ENCODE measurements at regions not wholly inside any gene's neighbourhood (a gene's known extent, or its start where the extent isn't known, plus 50 kb on each side); places are given as distances from the start of the nearest gene placed in this dataset.
A peak's percentile ranks its signal among the peaks of the same experiment; 100 is the strongest.
"Not testable (repeated sequence)": the region's sequence is repeated elsewhere in the genome, so short reads cannot be mapped to it uniquely, and the experiment has no call there.

DNA sequence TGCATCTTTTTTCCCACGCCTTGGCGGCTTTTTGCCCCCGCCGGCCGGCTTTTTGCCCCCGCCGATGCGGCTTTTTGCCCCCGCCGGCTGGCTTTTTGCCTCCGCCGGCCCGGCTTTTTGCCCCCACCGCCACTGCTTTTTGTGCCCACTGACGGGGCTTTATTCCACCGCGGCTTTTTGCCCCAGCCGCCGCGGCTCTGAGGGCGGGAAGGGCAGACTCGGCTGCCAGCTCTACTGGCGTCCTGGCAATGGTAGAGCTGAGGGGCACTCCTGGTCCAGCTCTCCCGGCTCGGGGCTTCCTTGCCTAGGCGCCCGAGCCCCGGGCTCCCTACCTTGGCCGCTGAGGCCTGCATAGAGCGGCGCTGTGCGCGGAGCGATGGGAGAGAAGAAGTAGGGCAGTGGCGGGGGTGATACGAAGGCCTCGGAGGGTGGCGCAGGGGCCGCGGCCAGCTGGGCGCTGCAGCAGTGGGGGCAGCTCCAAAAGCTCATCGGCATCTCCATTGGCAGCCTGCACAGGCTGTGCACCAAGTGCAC lies 591.4 kb downstream of the TP53TG3F start:
- DNase-seq (ENCODE audit: low spot score in 2 of 2), result no peak
- H3K4me3 ChIP-seq (ENCODE audit: low read depth, poor library complexity, severe bottlenecking), result no peak overlapping the region
- TF ChIP-seq CTCF (IDR thresholded peaks at IDR 0.05), result no peak
- no peak for TF ChIP-seq POLR2A (IDR thresholded peaks at IDR 0.05)
- WGBS, 2 donors, result 54 to 64% methylated on average over 32 to 40 of the region's 42 CpGs
- intact Hi-C loops (cut with DNase I; ENCODE audit: low total_unique reads), result no loop called here

DNA sequence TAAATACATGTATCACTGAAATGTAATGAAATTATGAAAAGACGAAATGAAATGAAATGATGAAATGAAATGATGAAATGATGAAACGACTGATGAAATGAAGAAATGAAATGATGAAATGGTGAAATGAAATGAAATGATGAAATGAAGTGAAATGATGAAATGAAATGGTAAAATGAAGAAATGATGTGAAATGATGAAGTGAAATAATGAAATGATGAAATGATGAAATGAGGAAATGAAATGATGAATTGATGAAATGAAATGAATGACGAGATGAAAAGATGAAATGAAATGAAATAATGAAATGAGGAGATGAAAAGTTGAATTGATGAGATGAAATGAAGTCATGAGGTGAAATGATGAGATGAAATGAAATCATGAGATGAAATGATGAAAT lies 594.7 kb downstream of the TP53TG3F start:
- no peak overlapping the region for H3K4me3 ChIP-seq (ENCODE audit: low read depth, poor library complexity, severe bottlenecking)
- no peak for TF ChIP-seq CTCF (IDR thresholded peaks at IDR 0.05)
- no peak for TF ChIP-seq POLR2A (IDR thresholded peaks at IDR 0.05)
- WGBS, 2 donors, result 54 to 61% methylated on average over 3 of the region's 3 CpGs
- no peak for DNase-seq (ENCODE audit: low spot score in 2 of 2)
- intact Hi-C loops (cut with DNase I; ENCODE audit: low total_unique reads), result no loop called here

DNA sequence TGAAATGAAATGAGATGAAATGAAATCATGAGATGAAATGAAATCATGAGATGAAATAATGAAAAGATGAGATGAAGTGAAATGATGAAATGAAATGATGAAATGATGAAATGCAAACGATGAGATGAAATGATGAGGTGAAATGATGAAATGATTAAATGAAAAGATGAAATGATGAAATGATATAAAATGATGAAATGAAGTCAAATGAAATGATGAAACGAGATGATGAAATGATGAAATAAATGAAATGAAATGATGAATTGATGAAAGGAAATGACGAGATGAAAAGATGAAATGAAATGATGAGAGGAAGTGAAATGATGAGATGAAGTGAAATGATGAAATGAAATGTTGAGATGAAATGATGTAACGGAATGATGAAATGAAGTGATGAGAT lies 595.6 kb downstream of the TP53TG3F start:
- 40 to 62% methylated on average over 4 of the region's 4 CpGs for WGBS, 2 donors
- intact Hi-C loops (cut with DNase I; ENCODE audit: low total_unique reads), result no loop called here
- no peak for DNase-seq (ENCODE audit: low spot score in 2 of 2)
- H3K4me3 ChIP-seq (ENCODE audit: low read depth, poor library complexity, severe bottlenecking), result no peak overlapping the region
- TF ChIP-seq POLR2A (IDR thresholded peaks at IDR 0.05) (no peak), CTCF (IDR thresholded peaks at IDR 0.05) (no peak)

DNA sequence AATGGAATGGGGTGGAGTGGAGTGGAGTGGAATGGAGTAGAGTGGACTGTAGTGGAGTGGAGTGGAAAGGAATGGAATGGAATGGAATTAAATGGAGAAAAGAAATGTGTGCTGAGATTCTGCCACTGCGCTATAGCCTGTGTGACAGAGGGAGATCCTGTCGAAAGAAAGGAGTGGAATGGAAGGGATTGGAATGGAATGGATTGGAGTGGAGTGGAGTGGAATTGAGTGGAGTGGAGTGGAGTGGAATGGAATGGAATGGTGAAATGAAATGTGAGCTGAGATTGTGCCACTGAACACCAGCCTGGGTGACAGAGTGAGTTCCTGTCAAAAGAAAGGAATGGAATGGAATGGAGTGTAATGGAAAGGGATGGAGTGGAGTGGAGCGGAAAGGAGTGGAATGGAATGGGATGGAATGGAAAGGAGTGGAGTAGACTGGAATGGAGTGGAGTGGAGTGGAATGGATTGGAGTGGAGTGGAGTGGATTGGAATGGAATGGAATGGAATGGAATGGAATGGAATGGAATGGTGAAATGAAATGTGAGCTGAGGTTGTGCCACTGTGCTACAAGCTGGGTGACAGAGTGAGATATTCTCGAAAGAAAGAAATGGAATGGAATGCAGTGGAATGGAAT lies 603.3 kb downstream of the TP53TG3F start:
- DNase-seq (ENCODE audit: low spot score in 2 of 2); intact Hi-C loops (cut with DNase I; ENCODE audit: low total_unique reads): not testable (repeated sequence)
- H3K4me3 ChIP-seq (ENCODE audit: low read depth, poor library complexity, severe bottlenecking), result peak overlapping the region; percentile 0
- 48 to 54% methylated on average over 4 of the region's 4 CpGs for WGBS, 2 donors

DNA sequence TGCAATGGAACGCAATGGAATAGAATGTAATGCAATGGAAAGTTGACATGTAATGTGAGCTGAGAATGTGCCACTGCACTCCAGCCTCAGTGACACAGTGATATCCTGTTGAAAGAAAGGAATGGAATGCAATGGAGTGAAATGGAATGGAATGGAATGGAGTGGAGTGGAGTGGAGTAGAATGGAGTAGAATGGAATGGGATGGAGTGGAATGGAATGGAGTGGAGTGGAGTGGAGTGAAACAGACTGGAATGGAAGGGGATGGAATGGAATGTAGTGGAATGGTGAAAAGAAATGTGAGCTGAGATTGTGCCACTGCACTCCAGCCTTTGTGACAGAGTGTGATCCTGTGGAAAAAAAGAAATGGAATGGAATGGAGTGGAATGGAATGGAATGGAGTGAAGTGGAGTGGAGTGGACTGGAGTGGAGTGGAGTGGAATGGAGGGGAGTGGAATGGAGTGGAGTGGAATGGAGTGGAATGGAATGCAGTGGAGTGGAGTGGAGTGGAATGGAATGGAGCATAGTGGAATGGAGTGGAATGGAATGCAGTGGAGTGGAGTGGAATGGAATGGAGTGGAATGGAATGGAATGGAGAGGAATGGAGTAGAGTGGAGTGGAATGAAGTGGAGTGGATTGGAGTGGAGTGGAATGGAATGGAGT lies 604.2 kb downstream of the TP53TG3F start:
- H3K4me3 ChIP-seq (ENCODE audit: low read depth, poor library complexity, severe bottlenecking); intact Hi-C loops (cut with DNase I; ENCODE audit: low total_unique reads); DNase-seq (ENCODE audit: low spot score in 2 of 2): not testable (repeated sequence)
- 61 to 81% methylated on average over 1 of the region's 1 CpG for WGBS, 2 donors

DNA sequence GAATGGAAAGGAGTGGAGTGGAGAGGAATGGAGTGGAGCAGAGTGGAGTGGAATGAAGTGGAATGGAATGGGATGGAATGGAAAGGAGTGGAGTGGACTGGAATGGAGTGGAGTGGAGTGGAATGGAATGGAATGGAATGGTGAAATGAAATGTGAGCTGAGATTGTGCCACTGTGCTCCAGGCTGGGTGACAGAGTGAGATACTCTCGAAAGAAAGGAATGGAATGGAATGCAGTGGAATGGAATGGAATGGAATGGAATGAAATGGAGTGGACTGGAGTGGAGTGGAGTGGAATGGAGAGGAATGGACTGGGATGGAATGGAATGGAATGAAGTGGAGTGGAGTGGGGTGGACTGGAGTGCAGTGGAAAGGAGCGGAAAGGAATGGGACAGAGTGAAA lies 605.2 kb downstream of the TP53TG3F start:
- WGBS, 2 donors, result 66 to 76% methylated on average over 2 of the region's 2 CpGs
- intact Hi-C loops (cut with DNase I; ENCODE audit: low total_unique reads); DNase-seq (ENCODE audit: low spot score in 2 of 2): not testable (repeated sequence)

DNA sequence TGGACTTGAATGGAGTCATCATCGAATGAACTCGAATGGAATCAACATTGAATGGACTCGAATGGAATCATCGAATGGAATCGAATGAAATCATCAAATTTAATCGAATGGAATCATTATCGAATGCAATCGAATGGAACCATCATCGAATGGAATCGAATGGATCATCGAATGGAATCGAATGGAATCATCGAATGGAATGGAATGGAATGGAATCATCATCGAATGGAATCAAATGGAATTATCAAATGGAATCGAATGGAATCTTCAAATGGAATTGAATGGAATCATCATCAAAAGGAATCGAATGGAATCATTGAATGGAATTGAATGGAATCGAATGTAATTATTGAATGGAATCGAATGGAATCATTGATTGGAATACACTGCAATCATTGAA lies 610.3 kb downstream of the TP53TG3F start:
- H3K4me3 ChIP-seq (ENCODE audit: low read depth, poor library complexity, severe bottlenecking); DNase-seq (ENCODE audit: low spot score in 2 of 2); intact Hi-C loops (cut with DNase I; ENCODE audit: low total_unique reads): not testable (repeated sequence)
- 81 to 85% methylated on average over 18 of the region's 18 CpGs for WGBS, 2 donors

More for the DNA sequence above, 605.2 kb downstream of the TP53TG3F start:
- H3K4me3 ChIP-seq (ENCODE audit: low read depth, poor library complexity, severe bottlenecking), result not testable (repeated sequence)

GRCh38 chr16:34078691-34079090 lies 619.3 kb downstream of the TP53TG3F start:
- intact Hi-C loops (cut with DNase I; ENCODE audit: low total_unique reads), result no loop called here
- TF ChIP-seq CTCF (IDR thresholded peaks at IDR 0.05) (no peak), POLR2A (IDR thresholded peaks at IDR 0.05) (no peak)
- DNase-seq (ENCODE audit: low spot score in 2 of 2), result no peak
- H3K4me3 ChIP-seq (ENCODE audit: low read depth, poor library complexity, severe bottlenecking), result no peak overlapping the region
- 71 to 84% methylated on average over 14 of the region's 14 CpGs for WGBS, 2 donors

DNA sequence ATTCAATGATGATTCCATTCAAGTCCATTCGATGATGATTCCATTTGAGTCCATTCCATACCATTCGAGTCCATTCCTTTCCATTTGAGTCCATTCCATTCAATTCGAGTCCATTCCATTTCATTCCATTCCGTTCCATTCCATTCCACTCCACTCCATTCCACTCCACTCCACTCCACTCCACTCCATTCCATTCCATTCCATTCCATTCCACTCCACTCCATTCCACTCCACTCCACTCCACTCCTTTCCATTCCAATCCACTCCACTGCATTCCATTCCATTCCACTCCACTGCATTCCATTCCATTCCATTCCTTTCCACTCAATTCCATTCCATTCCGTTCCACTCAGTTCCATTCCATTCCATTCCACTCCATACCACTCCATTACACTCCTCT lies 625.6 kb downstream of the TP53TG3F start:
- intact Hi-C loops (cut with DNase I; ENCODE audit: low total_unique reads); H3K4me3 ChIP-seq (ENCODE audit: low read depth, poor library complexity, severe bottlenecking); DNase-seq (ENCODE audit: low spot score in 2 of 2): not testable (repeated sequence)
- 58 to 65% methylated on average over 5 of the region's 5 CpGs for WGBS, 2 donors

GRCh38 chr16:34095006-34095405 lies 635.6 kb downstream of the TP53TG3F start:
- DNase-seq (ENCODE audit: low spot score in 2 of 2); intact Hi-C loops (cut with DNase I; ENCODE audit: low total_unique reads); H3K4me3 ChIP-seq (ENCODE audit: low read depth, poor library complexity, severe bottlenecking): not testable (repeated sequence)
- WGBS, 2 donors, result 86 to 87% methylated on average over 14 of the region's 14 CpGs

DNA sequence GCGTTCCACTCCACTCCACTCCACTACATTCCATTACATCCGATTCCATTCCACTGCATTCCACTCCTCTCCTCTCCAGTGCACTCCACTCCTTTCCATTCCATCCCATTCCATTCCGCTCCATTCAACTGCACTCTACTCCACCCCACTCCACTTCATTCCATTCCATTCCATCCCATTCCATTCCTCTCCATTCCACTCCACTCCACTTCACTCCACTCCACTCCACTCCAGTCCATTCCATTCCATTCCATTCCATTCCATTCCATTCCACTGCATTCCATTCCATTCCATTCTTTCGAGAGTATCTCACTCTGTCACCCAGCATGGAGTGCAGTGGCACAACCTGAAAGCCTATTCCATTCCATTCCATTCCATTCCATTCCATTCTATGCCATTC lies 637.5 kb downstream of the TP53TG3F start:
- intact Hi-C loops (cut with DNase I; ENCODE audit: low total_unique reads); H3K4me3 ChIP-seq (ENCODE audit: low read depth, poor library complexity, severe bottlenecking); DNase-seq (ENCODE audit: low spot score in 2 of 2): not testable (repeated sequence)
- 76 to 79% methylated on average over 4 of the region's 4 CpGs for WGBS, 2 donors
